ENCODE measurements at regions not wholly inside any gene's neighbourhood (a gene's known extent, or its start where the extent isn't known, plus 50 kb on each side); places are given as distances from the start of the nearest gene placed in this dataset.

- Histone ChIP-seq H3K27me3 (ENCODE audit: control insufficient read depth, insufficient read depth, low read length) (peaks cover under 1% of the 10 kb centered on the region), H3K36me3 (ENCODE audit: control insufficient read depth, insufficient read depth, low read length) (no peaks in the 10 kb centered on the region), H3K4me3 (ENCODE audit: low read depth in 2 of 2, low read length in 2 of 2) (no peak overlapping the region), H3K4me1 (ENCODE audit: control insufficient read depth, insufficient read depth, low read length) (no peaks in the 10 kb centered on the region), H3K27ac (ENCODE audit: low read length) (no peak overlapping the region), H3K9me3 (ENCODE audit: control insufficient read depth, insufficient read depth, low read depth, low read length) (no peaks in the 10 kb centered on the region)
- no TSS peak for BruUV-seq (replicated peaks)
- DNase-seq (ENCODE audit: low read depth, low spot score) = no peak
- no peak for TF ChIP-seq POLR2AphosphoS5 (IDR thresholded peaks at IDR 0.05; ENCODE audit: low read depth, low read length)
- TF ChIP-seq TCF7L2 (IDR thresholded peaks at IDR 0.05; ENCODE audit: low read depth, low read length) = no peak
- TF ChIP-seq CTCF (IDR thresholded peaks at IDR 0.05) = no peak
- TF ChIP-seq, protein P1, sequence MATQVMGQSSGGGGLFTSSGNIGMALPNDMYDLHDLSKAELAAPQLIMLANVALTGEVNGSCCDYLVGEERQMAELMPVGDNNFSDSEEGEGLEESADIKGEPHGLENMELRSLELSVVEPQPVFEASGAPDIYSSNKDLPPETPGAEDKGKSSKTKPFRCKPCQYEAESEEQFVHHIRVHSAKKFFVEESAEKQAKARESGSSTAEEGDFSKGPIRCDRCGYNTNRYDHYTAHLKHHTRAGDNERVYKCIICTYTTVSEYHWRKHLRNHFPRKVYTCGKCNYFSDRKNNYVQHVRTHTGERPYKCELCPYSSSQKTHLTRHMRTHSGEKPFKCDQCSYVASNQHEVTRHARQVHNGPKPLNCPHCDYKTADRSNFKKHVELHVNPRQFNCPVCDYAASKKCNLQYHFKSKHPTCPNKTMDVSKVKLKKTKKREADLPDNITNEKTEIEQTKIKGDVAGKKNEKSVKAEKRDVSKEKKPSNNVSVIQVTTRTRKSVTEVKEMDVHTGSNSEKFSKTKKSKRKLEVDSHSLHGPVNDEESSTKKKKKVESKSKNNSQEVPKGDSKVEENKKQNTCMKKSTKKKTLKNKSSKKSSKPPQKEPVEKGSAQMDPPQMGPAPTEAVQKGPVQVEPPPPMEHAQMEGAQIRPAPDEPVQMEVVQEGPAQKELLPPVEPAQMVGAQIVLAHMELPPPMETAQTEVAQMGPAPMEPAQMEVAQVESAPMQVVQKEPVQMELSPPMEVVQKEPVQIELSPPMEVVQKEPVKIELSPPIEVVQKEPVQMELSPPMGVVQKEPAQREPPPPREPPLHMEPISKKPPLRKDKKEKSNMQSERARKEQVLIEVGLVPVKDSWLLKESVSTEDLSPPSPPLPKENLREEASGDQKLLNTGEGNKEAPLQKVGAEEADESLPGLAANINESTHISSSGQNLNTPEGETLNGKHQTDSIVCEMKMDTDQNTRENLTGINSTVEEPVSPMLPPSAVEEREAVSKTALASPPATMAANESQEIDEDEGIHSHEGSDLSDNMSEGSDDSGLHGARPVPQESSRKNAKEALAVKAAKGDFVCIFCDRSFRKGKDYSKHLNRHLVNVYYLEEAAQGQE (IDR thresholded peaks at IDR 0.05; ENCODE audit: insufficient read depth in 1 of 2, low read depth in 2 of 2, low read length in 1 of 2) = no peak
- TF ChIP-seq SIN3A (IDR thresholded peaks at IDR 0.05; ENCODE audit: borderline replicate concordance, insufficient read depth, low read depth, low read length) = no peak
- CTCF ChIA-PET = interaction anchor here (0.6 kb wide), 1 partner anchor 108 kb away, joined by 3 read pairs; no protein-coding TSS in a partner anchor
- intact Hi-C loops (cut with micrococcal nuclease; ENCODE audit: unreplicated experiment) = no loop called here
- ATAC-seq = no peak
- in situ Hi-C loops (cut with HindIII; ENCODE audit: low pct_unique_long_range_greater_than_20kb, low sequenced_read_pairs) = no loop called here
- POLR2A ChIA-PET = no interaction called here
These were observed 159.1 kb upstream of the MAFB start for GRCh38 chr20:40848096-40848495.

DNA sequence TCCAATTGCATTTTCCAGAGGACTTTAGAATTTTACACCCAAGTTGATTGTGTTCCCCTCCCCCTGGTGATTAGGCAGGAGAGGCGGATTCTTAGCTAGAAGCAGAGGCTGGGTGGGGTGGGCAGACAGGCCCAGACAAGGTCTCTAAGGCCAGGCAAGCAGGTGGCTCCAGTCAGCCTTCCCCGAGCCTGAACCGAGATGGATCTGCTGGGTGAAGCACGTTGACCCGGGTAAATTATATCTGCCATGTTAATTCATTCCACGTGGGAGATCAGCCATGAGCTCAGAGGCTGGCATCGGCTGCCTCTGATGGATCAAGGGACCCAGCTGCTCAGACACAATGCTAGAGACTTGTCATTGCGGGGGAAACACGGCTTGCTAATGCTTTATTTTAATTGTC lies 159.5 kb upstream of the MAFB start:
- Histone ChIP-seq H3K4me1 (ENCODE audit: control insufficient read depth, insufficient read depth, low read length) (no peaks in the 10 kb centered on the region), H3K27me3 (ENCODE audit: control insufficient read depth, insufficient read depth, low read length) (peaks cover 4% of the 10 kb centered on the region), H3K9me3 (ENCODE audit: control insufficient read depth, insufficient read depth, low read depth, low read length) (no peaks in the 10 kb centered on the region), H3K4me3 (ENCODE audit: low read depth in 2 of 2, low read length in 2 of 2) (no peak overlapping the region), H3K36me3 (ENCODE audit: control insufficient read depth, insufficient read depth, low read length) (no peaks in the 10 kb centered on the region), H3K27ac (ENCODE audit: low read length) (no peak overlapping the region)
- no peak for DNase-seq (ENCODE audit: low read depth, low spot score)
- no peak for ATAC-seq
- in situ Hi-C loops (cut with HindIII; ENCODE audit: low pct_unique_long_range_greater_than_20kb, low sequenced_read_pairs) = no loop called here
- no TSS peak for BruUV-seq (replicated peaks)
- ChIA-PET POLR2A (no interaction called here), CTCF (interaction anchor here (0.6 kb wide), 1 partner anchor 108 kb away, joined by 3 read pairs; no protein-coding TSS in a partner anchor)
- TF ChIP-seq CTCF (IDR thresholded peaks at IDR 0.05) = no peak
- TF ChIP-seq, protein P1 (IDR thresholded peaks at IDR 0.05; ENCODE audit: insufficient read depth in 1 of 2, low read depth in 2 of 2, low read length in 1 of 2) = no peak
- intact Hi-C loops (cut with micrococcal nuclease; ENCODE audit: unreplicated experiment) = no loop called here

All from Panc1 (cell line).